GM06990 (cell line): ENCODE measurements at regions not wholly inside any gene's neighbourhood (a gene's known extent, or its start where the extent isn't known, plus 50 kb on each side); places are given as distances from the start of the nearest gene placed in this dataset.

Experiments
- DNase-seq: peaks from one replicate; pipeline ENCODE4 v3.0.0-alpha.2; 2011; ENCODE audit not compliant: insufficient read length; ENCODE audit errors: extremely low read depth
- H3K27me3 ChIP-seq: replicated peaks from 2 replicates; pipeline ENCODE4 v1.6.0; 2011; ENCODE audit warnings: low read length; ENCODE audit not compliant: control insufficient read depth, insufficient read depth
- H3K36me3 ChIP-seq: 2 replicates; pipeline ENCODE4 v1.5.1; 2011; ENCODE audit warnings: low read length; ENCODE audit not compliant: control insufficient read depth, insufficient read depth
- H3K4me3 ChIP-seq: replicated peaks from 2 replicates; pipeline ENCODE4 v1.5.1; 2011; ENCODE audit warnings: low read depth, mild to moderate bottlenecking, control low read depth, low read length
- TF ChIP-seq, protein P1 (sequence below): IDR thresholded peaks from 2 replicates; pipeline ENCODE4 v1.5.1; 2011; ENCODE audit warnings: low read length, control low read depth, mild to moderate bottlenecking, inconsistent platforms; ENCODE audit not compliant: insufficient read depth, poor library complexity, severe bottlenecking

DNA sequence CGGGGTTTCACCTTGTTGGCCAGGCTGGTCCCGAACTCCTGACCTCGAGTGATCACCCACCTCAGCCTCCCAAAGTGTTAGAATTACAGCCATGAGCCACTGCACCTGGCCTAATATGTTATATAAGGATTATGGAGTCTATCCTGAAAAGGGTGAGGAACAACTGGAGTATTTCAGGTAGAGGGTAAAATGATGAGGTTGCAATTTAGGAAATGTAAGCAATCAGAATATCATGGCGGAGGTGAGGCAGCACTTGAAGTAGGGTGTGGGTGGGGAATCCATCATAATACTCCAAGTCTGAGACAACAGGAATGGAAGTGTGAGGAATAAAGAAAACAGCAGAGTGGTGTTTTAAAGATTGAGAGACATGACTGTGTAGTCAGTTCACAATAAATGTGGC, 582.2 kb downstream of the FGF9 start:
- Histone ChIP-seq H3K36me3 (no peaks in the 10 kb centered on the region), H3K27me3 (no peaks in the 10 kb centered on the region), H3K4me3 (no peak overlapping the region)
- DNase-seq: no peak
- TF ChIP-seq, protein P1, sequence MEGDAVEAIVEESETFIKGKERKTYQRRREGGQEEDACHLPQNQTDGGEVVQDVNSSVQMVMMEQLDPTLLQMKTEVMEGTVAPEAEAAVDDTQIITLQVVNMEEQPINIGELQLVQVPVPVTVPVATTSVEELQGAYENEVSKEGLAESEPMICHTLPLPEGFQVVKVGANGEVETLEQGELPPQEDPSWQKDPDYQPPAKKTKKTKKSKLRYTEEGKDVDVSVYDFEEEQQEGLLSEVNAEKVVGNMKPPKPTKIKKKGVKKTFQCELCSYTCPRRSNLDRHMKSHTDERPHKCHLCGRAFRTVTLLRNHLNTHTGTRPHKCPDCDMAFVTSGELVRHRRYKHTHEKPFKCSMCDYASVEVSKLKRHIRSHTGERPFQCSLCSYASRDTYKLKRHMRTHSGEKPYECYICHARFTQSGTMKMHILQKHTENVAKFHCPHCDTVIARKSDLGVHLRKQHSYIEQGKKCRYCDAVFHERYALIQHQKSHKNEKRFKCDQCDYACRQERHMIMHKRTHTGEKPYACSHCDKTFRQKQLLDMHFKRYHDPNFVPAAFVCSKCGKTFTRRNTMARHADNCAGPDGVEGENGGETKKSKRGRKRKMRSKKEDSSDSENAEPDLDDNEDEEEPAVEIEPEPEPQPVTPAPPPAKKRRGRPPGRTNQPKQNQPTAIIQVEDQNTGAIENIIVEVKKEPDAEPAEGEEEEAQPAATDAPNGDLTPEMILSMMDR: no peak

DNA sequence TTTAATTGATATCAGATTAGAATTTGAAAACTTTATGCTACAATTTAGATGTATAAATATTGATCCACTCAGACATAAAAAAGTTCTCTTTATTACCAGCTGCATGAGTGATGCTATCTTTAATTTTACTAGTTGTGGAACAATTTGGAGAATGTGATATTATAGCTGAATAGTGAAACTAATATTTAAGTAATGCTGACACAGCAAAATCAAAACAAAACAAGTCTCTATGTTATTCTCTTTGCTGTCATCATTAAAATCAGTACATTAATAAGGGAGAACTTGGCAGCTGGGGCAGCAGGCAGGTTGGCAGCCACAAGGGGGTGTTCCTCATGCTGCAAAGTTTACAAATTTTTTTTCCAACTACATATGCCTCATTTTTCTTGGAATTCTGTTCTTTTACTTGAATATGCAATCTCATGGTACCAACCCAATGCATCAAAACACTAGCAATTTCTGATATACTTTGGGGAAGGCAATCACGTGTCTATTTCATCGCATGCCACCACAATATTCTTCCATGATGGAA, 585.3 kb downstream of the FGF9 start:
- Histone ChIP-seq H3K36me3 (no peaks in the 10 kb centered on the region), H3K4me3 (no peak overlapping the region), H3K27me3 (no peaks in the 10 kb centered on the region)
- DNase-seq: no peak
- TF ChIP-seq, protein P1: peak; percentile 19

DNA sequence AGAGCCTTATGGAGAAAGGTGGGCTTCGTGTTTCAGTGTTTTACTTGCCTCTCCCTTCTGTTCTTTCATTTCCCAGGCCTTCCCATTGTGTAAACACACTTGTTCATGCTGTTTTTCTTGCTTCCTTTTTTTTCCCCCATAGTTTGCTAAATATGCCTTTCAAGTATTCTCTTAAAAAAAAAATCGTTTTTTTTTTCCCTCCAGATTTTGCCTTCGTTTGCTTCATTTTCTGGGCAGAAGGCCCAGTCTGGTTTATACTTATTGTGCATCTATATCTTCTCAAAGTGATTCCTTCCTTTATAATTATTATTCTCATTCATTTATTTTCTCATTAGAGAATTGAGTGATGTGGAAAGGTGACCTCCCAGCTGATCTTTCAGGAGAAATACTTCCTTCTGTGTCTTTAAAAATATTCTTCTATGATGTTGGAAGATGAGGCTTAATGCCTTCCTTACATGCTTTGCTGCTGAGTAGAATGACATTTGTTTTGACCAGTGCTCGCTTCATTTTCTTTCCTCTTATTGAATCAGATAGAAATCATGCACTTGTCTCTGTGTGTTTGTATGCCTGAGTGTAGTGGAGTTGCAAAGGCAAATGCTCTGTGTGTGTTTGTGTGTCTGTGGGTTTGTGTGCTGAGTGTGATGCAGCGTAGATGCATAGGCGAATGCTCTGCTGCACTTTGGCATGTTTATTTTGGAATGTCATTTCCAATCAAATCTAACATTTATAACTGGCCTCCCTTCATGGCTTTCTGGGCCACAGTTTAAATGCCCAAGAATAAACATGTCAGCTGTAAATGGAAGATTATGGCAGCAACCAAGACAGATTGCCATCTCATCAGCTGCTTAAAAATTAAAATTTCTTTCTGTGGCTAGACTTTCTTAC, 591.4 kb downstream of the FGF9 start:
- no peaks in the 10 kb centered on the region for H3K27me3 ChIP-seq
- DNase-seq: no peak
- H3K36me3 ChIP-seq: no peaks in the 10 kb centered on the region
- no peak overlapping the region for H3K4me3 ChIP-seq
- TF ChIP-seq, protein P1: no peak

DNA sequence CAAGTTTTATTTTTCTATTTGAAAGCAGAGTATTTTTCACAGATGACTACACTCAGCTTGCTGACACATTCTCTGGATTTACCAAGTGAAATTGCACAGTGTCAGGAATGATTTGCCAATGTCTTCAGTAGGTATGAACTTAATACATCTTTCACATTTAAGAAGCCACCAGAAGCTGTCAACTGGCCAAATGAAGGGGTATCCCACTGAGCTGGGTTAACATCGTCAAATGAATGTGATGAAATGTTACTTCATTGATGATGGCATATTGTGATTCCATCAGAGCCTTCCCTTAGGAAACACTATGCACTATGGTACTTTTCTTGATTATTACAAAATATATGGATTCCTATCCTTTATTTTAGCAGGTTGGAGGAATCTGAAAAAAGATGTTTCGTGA, 592.3 kb downstream of the FGF9 start:
- Histone ChIP-seq H3K36me3 (no peaks in the 10 kb centered on the region), H3K4me3 (no peak overlapping the region), H3K27me3 (no peaks in the 10 kb centered on the region)
- DNase-seq: no peak
- TF ChIP-seq, protein P1: no peak

DNA sequence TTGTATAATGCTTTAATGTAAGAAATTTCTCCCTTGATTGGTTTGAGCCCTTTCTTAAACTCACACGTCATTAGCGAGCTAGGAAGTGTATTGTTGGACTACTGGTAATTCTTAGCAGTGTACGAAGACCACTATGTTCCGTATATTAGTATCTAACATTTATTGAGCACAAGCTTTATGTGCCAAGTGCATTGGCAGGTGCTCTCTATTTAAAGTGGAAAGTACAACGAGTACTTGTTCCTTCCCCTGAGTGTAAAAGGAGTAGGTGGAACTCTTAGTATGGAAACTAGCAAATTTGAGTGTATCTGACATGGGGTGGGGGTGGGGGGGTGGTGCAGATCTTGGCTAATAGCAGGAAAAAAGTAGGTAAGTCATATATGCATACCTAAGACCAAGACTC, 594.7 kb downstream of the FGF9 start:
- no peak for DNase-seq
- Histone ChIP-seq H3K36me3 (no peaks in the 10 kb centered on the region), H3K27me3 (no peaks in the 10 kb centered on the region), H3K4me3 (no peak overlapping the region)
- TF ChIP-seq, protein P1: no peak
